ENCODE measurements at regions not wholly inside any gene's neighbourhood (a gene's known extent, or its start where the extent isn't known, plus 50 kb on each side); places are given as distances from the start of the nearest gene placed in this dataset.
"Not testable (repeated sequence)": the region's sequence is repeated elsewhere in the genome, so short reads cannot be mapped to it uniquely, and the experiment has no call there.

GRCh38 chrX:20715176-20715575 lies 448.5 kb upstream of the RPS6KA3 start:
- DNase-seq (ENCODE audit: low read depth in 2 of 2), result no peak

GRCh38 chrX:20712811-20713210 lies 446.1 kb upstream of the RPS6KA3 start:
- no peak for DNase-seq (ENCODE audit: low read depth in 2 of 2)

- no peak for DNase-seq (ENCODE audit: low read depth in 2 of 2)
Observed at GRCh38 chrX:20711366-20711765, 444.7 kb upstream of the RPS6KA3 start.

- DNase-seq (ENCODE audit: low read depth in 2 of 2), result no peak
Observed at GRCh38 chrX:20693078-20693477, 426.4 kb upstream of the RPS6KA3 start.

- no peak for DNase-seq (ENCODE audit: low read depth in 2 of 2)
Observed at GRCh38 chrX:20686256-20686655, 419.5 kb upstream of the RPS6KA3 start.

- DNase-seq (ENCODE audit: low read depth in 2 of 2), result no peak
Observed at GRCh38 chrX:20685652-20686051, 418.9 kb upstream of the RPS6KA3 start.

GRCh38 chrX:20681683-20682082 lies 415.0 kb upstream of the RPS6KA3 start:
- no peak for DNase-seq (ENCODE audit: low read depth in 2 of 2)

GRCh38 chrX:20680998-20681397 lies 414.3 kb upstream of the RPS6KA3 start:
- no peak for DNase-seq (ENCODE audit: low read depth in 2 of 2)

GRCh38 chrX:20672476-20672875 lies 405.8 kb upstream of the RPS6KA3 start:
- DNase-seq (ENCODE audit: low read depth in 2 of 2), result no peak

- not testable (repeated sequence) for DNase-seq (ENCODE audit: low read depth in 2 of 2)
Observed at GRCh38 chrX:20671746-20672145, 405.0 kb upstream of the RPS6KA3 start.

- DNase-seq (ENCODE audit: low read depth in 2 of 2), result no peak
Observed at GRCh38 chrX:20670611-20671010, 403.9 kb upstream of the RPS6KA3 start.

GRCh38 chrX:20668550-20668949 lies 401.8 kb upstream of the RPS6KA3 start:
- no peak for DNase-seq (ENCODE audit: low read depth in 2 of 2)

GRCh38 chrX:20666331-20666730 lies 399.6 kb upstream of the RPS6KA3 start:
- DNase-seq (ENCODE audit: low read depth in 2 of 2), result no peak

- no peak for DNase-seq (ENCODE audit: low read depth in 2 of 2)
Observed at GRCh38 chrX:20665481-20665880, 398.8 kb upstream of the RPS6KA3 start.

GRCh38 chrX:20664774-20665173 lies 398.1 kb upstream of the RPS6KA3 start:
- no peak for DNase-seq (ENCODE audit: low read depth in 2 of 2)

GRCh38 chrX:20664131-20664530 lies 397.4 kb upstream of the RPS6KA3 start:
- no peak for DNase-seq (ENCODE audit: low read depth in 2 of 2)

GRCh38 chrX:20663336-20663735 lies 396.6 kb upstream of the RPS6KA3 start:
- DNase-seq (ENCODE audit: low read depth in 2 of 2), result no peak

GRCh38 chrX:20656721-20657120 lies 390.0 kb upstream of the RPS6KA3 start:
- no peak for DNase-seq (ENCODE audit: low read depth in 2 of 2)

- no peak for DNase-seq (ENCODE audit: low read depth in 2 of 2)
Observed at GRCh38 chrX:20654596-20655106, 387.9 kb upstream of the RPS6KA3 start.

GRCh38 chrX:20653070-20653469 lies 386.4 kb upstream of the RPS6KA3 start:
- DNase-seq (ENCODE audit: low read depth in 2 of 2), result no peak

GRCh38 chrX:20641954-20642353 lies 375.2 kb upstream of the RPS6KA3 start:
- no peak for DNase-seq (ENCODE audit: low read depth in 2 of 2)

- DNase-seq (ENCODE audit: low read depth in 2 of 2), result no peak
Observed at GRCh38 chrX:20639115-20639514, 372.4 kb upstream of the RPS6KA3 start.

- DNase-seq (ENCODE audit: low read depth in 2 of 2), result no peak
Observed at GRCh38 chrX:20637351-20637750, 370.6 kb upstream of the RPS6KA3 start.

- no peak for DNase-seq (ENCODE audit: low read depth in 2 of 2)
Observed at GRCh38 chrX:20633451-20633850, 366.7 kb upstream of the RPS6KA3 start.

- DNase-seq (ENCODE audit: low read depth in 2 of 2), result no peak
Observed at GRCh38 chrX:20623448-20623847, 356.7 kb upstream of the RPS6KA3 start.

All from stimulated activated CD8-positive, alpha-beta memory T cell treated with anti-CD3 and anti-CD28 coated beads, Interleukin-15, amount 100 ng/mL, for 48 hours (primary cell).